Hippocampal formation (tissue), 2 donors: ENCODE measurements at regions not wholly inside any gene's neighbourhood (a gene's known extent, or its start where the extent isn't known, plus 50 kb on each side); places are given as distances from the start of the nearest gene placed in this dataset.
"Not testable (repeated sequence)": the region's sequence is repeated elsewhere in the genome, so short reads cannot be mapped to it uniquely, and the experiment has no call there.

Experiments
- DNase-seq, 2 donors: peaks; one replicate each; lab custom pipeline; 2025; lab: John Stamatoyannopoulos, UW

DNA sequence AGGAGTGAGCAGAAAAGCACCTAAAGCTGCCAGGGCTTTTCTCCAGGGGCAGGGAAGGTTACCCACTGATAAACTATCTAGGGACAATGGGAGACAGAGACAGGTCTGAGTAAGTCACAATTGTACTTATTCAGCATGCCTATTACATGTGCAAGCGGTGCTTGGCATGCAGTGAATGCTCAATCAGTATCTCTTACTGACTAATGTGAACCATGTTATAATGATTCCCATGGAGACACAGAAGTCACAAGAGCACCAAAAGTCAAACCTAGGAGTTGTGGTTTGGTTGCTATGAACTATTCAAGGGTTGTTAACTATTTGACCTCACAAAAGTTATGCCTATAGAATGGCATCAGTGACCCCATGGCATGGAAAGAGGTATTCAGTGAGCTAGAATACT lies 50.0 kb upstream of the RASGRP1 start:
- no peak for DNase-seq

DNA sequence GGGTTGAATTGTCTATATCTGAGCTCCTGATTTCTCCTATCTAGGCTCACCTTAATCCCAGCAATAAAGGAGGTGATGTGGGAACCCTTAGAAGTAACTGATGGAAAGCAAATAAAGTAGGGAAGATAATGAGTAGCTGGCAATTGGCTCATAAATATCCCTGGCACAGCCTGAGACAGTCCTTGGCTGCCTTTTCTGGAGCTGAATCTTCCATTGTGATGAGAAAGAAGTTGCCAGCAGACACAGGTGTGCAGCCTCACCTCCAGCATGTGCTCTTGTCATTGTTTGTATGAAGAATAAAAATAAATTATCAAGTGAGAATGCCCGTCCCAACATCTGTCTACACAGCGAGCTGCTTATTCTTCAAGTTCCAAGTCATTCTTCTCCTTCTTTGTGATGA lies 53.2 kb upstream of the RASGRP1 start:
- no peak for DNase-seq

DNA sequence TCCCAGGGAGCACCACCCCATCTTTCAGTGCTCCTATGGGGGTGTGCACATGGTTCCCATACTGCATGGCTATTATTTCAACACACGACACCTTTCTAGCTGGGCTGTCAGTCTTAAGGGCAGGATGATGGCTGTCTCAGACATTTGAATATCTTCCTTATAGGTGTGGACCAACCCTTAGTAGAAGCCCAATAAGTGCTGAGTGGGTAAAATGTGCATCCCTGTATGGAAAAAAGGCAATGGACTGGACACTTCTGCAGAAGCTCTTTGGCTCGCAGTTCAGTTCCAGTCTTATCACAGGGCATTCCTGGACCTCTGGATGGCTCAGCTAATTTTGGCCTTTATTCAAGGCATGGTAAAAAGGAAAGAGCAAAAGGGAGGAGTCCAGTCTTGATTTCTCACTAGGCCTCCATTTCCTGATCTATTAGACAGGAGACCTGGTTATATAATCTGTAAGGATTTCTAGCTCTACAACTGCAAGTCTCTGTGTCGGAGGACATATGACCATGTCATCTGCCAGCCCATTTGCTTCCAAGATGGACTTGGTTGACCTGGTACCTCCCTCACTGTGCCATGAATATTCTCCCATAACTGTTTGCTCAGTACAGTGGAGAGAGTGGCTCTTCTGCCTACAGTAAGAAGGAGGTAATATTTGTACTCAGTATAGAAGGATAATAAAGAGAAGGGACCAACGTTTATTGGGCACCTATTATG lies 53.8 kb upstream of the RASGRP1 start:
- no peak for DNase-seq

DNA sequence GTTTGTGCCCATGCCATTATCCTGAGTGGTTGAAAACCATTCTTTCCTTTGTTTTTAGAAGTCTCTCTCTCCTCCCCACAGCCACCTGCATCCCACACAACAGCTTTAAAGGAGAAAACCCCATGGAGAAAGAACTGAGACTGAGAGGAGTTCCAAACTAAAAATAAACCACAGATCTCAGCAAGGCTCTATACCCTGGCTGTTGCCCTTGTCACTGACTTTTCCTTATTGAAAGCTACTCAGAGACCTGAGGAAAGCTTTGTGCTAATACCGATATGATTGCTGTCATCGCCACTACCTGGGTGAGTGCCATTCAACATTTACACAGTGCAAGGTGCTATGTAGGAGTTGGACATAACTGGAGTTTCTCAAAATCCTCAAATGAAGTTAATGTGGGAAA lies 55.5 kb upstream of the RASGRP1 start:
- no peak for DNase-seq

DNA sequence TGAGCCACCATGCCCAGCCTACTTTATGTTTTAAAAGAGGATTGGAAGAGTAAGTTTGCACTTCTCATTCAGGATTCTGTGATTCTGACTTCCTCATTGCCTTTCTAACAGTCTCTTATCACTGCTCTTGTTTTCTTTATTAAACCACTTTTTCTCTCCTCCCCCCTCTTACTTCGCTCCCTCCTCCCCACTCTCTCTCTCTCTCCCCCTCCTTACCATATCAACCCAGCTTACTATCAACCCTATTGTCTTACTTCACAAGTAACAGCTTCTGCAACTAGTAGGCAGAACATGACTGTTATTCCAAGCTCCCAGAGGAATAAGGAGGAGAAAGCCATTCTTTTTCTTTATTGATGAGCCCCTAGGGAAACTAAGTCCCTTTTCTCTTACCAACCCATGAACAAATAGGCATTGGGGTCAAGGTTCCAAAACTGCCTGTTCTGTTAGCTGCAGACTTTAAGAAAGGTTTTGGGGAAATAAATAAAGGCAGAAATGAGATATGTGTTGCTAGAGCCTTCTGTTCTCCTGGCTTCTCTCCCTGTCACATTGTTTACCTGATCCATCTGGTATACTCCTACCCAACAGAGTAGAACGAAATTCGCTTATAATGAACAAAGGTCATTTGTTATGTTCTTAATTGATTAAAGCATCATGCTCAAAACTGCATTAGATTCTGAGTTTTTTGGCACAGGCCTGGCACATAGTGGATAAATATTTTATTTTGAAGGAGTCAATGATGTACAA lies 56.4 kb upstream of the RASGRP1 start:
- DNase-seq, result peak in 1 of 2 donors; percentile 12

DNA sequence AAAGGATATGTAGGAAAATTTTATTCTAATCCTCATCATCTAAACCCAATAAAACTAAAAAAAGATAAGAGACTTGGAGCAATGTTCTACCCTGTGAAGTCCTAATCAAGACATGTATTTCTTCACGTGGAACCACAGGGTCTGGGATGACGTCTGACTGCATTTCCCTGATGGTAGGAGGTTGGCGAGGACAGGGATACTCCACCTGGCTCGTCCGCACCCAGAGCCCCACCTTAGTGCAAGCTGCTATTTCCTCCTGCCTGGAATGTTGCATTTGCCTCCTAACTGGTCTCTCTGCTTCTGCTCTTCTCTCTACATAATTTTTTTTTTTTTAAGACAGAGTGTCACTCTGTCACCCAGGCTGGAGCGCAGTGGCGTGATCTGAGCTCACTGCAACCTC lies 57.7 kb upstream of the RASGRP1 start:
- DNase-seq, result no peak

DNA sequence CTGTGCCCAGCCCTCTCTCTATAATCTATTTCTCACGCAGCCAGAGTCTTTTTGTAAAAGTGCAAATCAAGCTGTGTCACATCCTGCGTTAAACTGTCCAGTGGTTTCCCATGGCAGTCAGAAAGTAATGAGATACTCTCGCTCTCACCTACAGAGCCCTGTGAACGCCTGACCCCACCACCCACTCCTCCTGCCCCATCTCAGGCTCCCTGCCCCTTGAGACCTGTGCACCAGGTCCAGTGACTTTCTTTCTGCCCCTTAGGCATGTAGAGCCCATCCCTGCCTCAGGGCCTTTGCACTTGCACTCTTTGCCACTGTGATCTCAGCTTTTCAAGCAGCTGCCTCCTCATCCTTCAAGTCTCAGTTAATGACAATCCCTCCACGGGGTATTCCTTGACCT lies 58.3 kb upstream of the RASGRP1 start:
- DNase-seq, result no peak

DNA sequence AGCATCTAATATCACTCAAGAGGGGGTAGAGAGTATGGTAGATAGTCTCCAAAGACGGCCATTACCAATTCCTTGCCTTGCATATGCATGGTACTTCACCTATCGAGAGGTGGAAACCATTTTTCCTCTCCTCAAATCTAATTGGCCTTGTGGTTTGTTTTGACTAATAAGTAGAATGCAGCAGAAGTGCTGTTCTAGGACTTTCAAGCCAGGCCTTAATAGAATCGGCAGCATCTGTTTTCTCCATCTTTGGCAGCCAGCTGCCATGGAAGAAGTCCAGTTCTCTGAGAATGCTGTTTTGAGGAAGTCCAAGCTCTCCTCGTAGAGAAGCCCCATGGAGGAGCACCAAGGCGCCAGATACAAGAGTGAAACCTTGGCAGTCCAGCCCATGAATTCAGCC lies 59.1 kb upstream of the RASGRP1 start:
- no peak for DNase-seq

DNA sequence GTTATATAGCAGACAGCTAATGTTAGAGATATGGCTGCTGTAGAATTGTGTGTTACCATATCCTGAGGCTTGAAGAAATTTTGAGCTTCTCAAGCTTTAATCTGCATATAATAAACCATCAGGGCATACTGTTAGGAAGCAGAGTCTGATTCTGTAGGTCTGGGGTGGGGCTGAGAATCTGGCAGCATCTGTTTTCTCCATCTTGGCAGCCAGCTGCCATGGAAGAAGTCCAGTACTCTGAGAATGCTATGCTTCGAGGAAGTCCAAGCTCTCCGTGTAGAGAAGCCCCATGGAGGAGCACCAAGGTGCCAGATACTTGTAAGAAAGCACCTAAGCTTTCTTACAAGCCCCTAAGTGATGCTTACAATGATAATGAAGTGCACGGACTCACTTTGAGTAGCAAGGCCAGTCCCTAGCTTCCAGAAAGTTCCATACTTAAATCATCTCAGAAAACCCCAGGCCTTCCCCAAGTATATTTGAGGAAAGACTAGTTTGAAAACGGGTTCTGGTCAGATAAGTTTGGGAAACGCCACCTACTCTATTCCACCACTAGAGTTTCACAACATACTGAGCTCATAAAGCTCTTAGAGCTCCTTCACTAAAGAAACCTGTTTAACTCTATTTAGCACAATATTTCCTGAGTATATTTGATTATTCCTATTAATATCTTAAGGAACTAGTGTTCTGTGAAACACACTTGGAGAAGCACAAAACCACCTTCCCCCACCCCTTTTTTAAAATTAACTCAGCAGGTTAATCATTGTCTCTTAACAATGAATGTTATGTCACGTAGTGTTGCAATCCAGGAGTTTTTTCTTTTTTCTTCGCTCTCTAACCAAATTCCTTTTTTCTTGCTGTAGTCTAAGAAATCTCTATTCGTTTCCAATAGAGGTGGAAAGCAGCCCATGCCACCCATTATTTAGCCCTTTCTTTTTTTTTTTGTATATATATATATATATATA lies 59.9 kb upstream of the RASGRP1 start:
- DNase-seq, result no peak

DNA sequence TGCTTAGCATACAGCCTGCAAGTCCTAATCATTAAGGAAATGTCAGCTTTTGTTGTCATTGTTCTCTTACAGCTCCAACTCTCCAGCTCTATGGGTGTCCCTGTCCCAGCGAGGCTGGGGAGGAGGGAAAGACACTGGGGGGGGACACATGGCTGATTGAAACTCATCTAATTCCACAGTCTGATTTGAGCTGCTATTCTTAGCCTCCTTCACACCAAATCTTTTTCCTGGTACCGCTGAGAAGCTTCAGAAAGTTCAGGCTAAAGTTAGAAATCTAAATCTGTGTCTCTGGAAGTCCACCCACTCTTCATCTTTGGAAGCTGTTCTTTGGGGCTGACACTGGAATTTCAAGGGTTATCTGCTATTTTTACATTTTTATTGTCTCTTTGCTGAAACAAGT lies 61.3 kb upstream of the RASGRP1 start:
- DNase-seq, result no peak

DNA sequence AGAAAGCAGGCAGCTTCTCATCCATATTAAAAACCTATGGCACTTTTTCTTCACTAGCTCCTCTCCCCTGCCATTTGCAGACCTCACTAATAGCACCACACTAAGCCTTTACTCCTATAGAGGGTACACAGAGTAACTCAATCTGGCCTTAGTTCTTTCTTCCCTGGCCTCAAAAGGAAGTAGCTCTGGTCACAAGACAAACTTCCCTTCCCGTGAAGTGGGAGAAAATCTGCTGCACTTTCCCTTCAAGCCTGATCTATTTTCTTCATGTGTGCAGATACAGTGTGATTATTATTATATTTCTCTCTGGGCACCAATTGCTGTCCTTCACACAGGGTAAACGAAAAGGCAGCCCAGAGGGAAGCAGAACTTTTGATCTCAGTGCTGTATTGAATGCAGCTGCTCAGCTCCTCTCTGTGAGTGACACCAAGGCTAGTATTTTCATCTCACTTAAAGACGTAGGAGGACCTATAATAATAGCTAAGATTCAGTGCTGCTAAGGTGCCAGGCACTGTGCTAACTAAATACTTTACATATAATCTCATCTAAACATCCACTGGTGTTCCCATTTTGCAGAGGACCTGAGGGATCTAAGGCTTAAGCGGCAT lies 61.9 kb upstream of the RASGRP1 start:
- DNase-seq, result no peak

DNA sequence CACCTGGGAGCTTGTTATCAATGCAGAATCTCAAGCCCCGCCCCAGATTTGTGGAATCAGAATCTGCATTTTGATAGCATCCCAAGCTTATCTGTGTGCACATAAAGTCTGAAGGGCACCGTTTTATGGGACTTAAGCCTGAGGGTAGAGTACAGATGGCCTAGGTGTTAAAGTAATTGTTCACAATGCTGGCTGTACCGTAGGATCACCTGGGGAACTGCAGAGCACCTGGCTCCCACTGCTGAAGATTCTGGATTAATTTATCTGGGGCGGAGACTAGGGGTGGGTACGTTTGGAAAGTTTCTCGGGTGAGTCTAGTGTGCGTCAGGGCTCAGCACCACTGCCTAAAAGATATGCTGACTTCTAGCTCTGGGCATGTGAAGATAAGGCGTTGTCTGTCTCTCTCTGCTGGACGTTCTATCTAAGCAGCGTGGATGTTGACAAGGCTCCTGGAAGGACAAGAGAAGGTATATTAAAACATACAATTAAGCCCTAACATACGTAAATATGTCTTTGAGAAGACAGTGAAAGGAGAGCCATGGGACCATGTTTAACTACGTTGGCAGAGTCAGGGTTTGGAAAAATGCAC lies 63.2 kb upstream of the RASGRP1 start:
- no peak for DNase-seq

DNA sequence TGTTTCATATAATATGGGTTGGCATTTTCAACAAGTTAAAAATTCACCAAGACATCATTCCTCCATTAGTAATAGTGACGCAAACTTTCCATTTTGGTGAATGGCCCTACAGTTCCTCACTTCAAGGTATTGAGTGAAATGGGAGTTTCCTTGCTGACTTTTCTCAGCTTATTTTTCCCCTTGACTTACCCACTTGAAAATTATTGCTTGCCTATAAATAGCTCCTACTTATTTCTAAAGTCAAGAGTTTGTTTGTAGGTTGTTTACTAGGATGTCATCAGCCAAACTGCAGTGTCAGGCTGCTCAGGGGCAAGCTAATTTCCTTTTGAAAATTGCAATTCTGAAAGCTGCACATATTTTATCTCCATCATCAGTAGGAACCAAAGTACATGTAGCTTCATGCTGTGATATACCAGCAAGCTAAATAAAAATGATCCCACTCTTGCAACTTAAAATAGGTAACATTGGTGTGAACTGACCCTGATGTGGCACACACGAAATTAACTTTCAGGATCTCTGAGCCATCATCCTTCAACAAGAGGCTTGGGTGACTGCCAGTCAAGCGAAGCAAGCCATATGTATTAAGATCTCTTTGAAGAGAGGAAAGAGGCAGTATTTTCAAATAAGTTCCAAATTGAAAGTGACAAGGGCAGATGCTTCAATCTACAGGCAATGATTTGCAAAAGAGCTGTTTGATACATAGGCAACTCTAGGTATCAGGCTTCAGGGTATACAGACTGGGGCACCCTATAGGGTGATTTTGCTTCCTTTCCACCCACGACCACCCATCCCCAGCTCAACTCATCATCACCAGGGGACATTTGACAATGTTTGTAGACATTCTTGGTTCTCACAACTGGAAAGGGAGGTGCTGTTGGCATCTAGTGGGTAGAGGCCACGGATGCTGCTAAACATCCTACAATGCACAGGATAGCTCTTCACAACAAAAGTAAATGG lies 66.8 kb upstream of the RASGRP1 start:
- no peak for DNase-seq

DNA sequence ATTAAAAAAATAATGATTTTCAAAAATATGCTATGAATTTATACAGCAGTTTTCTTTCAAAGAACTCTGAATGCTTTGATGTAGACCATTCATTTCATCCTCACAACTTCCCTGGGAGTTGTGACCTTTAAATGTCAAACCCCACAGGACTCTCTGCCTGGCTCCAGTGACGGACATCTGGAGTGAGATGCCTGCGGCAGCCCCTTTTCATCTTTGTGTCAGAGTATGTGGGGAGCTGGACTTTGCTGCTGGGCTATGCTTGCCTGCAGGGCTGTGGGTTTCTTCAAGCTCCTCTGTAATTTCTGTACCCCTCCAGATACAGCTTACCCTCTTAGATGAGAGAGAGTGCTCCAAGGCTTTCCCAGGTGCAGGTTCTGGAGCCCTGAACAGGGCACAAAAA lies 70.6 kb upstream of the RASGRP1 start:
- DNase-seq, result no peak

DNA sequence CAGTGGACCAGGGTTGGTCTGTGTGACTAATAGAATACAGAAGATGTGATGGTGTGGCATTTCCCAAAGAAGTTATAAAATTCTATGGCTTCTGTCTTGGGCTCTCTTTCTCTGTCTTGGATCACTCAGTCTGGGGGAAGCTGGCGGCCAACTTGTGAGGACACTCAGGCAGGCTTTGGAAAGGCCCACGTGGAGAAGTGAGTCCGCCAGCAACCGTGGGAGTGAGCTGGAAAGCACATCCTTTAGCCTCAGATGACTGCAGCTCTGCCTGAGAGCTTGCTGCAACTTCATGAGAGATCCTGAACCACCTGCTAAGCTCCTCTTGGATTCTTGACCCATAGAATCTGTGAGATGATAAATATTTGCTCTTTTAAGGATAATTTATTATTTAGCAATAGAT lies 72.0 kb upstream of the RASGRP1 start:
- DNase-seq, result peak in 1 of 2 donors; percentile 18

DNA sequence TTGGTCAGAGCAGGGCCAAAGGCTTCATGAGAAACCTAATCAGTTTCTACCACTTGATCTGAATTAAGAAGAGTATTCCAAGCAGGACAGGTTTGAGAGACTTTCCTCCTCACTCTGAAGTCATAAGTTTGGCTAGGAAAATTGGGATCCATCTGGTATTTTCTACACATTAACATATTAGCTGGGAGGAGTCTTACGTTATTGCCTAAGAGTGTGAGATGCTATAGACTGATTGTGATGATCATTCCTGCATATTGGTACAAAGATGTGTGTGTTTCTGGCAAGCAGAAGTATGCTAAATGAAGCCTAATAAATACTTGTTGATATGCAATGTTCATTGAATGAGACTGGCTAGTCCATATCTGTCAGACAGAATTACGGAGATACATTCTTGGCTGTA lies 73.5 kb upstream of the RASGRP1 start:
- no peak for DNase-seq

DNA sequence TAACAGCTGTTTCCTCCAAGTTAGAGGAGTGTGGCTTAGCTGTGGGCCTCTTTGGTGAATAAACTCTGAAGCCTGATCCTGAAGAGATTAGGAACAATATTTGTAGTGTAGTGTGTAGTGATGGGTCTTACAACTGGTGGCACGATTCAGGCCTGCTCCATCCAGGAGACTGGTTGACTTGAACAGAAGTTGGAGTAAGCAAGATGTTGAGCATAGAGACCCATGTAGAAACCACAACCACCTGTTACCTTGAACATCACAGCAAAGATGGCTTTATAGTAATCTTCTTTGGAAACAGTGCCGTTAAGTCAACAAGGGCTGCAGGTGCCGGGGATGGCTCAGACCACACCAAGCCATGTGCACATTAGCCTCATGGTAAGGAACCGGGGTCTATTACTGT lies 74.2 kb upstream of the RASGRP1 start:
- no peak for DNase-seq

DNA sequence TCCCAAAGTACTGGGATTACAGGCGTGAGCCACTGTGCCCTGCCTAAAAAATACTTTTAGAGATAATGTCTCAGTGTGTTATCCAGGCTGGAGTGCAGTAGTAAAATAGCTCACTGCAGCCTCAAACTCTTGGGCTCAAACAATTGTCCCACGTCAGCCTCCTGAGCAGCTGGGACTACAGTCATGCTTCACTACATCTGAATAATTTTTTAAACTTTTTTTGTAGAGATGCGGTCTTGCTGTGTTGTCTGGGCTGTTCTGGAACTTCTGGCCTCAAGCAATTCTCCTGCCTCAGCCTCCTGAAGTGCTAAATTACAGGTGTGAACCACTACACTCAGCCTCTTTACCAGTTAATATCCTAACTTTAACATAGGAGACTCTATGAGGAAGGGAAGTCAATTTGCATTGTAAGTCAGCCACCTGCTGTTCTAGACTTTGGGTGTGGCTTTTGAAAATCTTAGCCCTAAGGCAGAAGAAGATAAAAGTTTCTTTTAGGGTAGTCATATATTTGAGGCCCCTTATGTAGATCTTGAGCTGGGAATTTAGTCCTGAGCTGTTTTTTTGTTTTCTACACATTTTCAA lies 78.2 kb upstream of the RASGRP1 start:
- no peak for DNase-seq

DNA sequence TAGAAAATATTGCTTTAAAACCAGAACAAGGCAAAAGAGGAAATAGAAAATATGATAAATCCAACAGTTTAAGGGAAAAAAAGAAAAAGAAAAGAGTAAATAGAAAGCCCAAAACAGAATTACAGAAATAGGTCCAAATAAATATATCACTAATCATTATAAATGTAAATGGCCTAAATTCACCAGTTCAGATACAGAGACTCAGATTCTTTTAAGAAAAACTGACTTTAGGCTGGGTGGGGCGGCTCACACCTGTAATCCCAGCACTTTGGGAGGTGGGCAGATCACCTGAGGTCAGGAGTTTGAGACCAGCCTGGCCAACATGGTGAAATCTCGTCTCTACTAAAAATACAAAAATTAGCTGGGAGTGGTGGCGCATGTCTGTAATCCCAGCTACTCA lies 79.7 kb upstream of the RASGRP1 start:
- not testable (repeated sequence) for DNase-seq

DNA sequence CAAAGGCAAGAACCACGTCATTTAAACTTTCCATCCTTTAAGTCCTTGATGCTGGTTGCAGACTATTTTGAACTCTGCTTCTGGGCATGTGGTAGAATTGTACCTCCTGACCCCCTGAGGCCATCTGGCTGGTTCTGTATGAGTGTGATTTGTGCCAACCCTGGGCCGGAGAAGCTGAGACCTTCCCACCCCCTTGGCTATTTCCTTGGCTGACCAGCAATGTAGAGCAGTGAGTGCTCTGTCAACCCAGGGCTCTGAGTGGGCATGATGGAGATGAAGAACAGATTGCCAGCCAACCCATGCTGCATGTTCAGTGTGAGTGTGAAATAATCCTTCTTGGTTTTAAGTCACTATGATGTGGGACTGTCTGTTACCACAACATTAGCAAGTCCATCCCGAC lies 82.1 kb upstream of the RASGRP1 start:
- DNase-seq, result no peak
